ENCODE measurements at regions not wholly inside any gene's neighbourhood (a gene's known extent, or its start where the extent isn't known, plus 50 kb on each side); places are given as distances from the start of the nearest gene placed in this dataset.

GRCh38 chr10:36094096-36094495 lies 452.0 kb upstream of the FZD8 start:
- H3K36me3 ChIP-seq (ENCODE audit: low read depth), result no peaks in the 10 kb centered on the region
- no TSS peak for BruUV-seq (replicated peaks)
- no peaks in the 10 kb centered on the region; the same call in 1 of the 2 replicates for H3K27me3 ChIP-seq (ENCODE audit: insufficient read depth, low read depth)
- POLR2A ChIA-PET (ENCODE audit: unreplicated experiment), result no interaction called here
- no peak overlapping the region for H2AFZ ChIP-seq
- H3K9me3 ChIP-seq (ENCODE audit: insufficient read depth, low read depth), result no peaks in the 10 kb centered on the region
- no peaks in the 10 kb centered on the region for H4K20me1 ChIP-seq (ENCODE audit: insufficient read depth)
- no peak for TF ChIP-seq CTCF (conservative IDR thresholded peaks at IDR 0.05)
- no peak for DNase-seq
- no peak overlapping the region for H3K27ac ChIP-seq
- CTCF ChIA-PET, result no interaction called here
- intact Hi-C loops (cut with micrococcal nuclease; ENCODE audit: unreplicated experiment), result no loop called here
- H3K4me2 ChIP-seq, result no peak overlapping the region
- no peak overlapping the region for H3K4me3 ChIP-seq
- no peaks in the 10 kb centered on the region for H3K79me2 ChIP-seq (ENCODE audit: low read depth)
- no peaks in the 10 kb centered on the region for H3K4me1 ChIP-seq (replicated peaks; ENCODE audit: insufficient read depth)
- H3F3A ChIP-seq (ENCODE audit: insufficient read depth, low read depth), result no peaks in the 10 kb centered on the region
- no peaks in the 10 kb centered on the region for H3K9me2 ChIP-seq (ENCODE audit: insufficient read depth)

GRCh38 chr10:36092116-36092515 lies 450.0 kb upstream of the FZD8 start:
- Histone ChIP-seq H3K4me3 (no peak overlapping the region), H3K9me2 (ENCODE audit: insufficient read depth) (no peaks in the 10 kb centered on the region), H3K27me3 (ENCODE audit: insufficient read depth, low read depth) (no peaks in the 10 kb centered on the region; the same call in 1 of the 2 replicates), H3K9me3 (ENCODE audit: insufficient read depth, low read depth) (no peaks in the 10 kb centered on the region), H4K20me1 (ENCODE audit: insufficient read depth) (no peaks in the 10 kb centered on the region), H3K79me2 (ENCODE audit: low read depth) (no peaks in the 10 kb centered on the region), H3K4me2 (no peak overlapping the region), H3K36me3 (ENCODE audit: low read depth) (no peaks in the 10 kb centered on the region), H2AFZ (no peak overlapping the region), H3K4me1 (replicated peaks; ENCODE audit: insufficient read depth) (no peaks in the 10 kb centered on the region), H3F3A (ENCODE audit: insufficient read depth, low read depth) (no peaks in the 10 kb centered on the region), H3K27ac (no peak overlapping the region)
- CTCF ChIA-PET, result no interaction called here
- intact Hi-C loops (cut with micrococcal nuclease; ENCODE audit: unreplicated experiment), result no loop called here
- POLR2A ChIA-PET (ENCODE audit: unreplicated experiment), result no interaction called here
- TF ChIP-seq EZH2 (IDR thresholded peaks at IDR 0.05; ENCODE audit: low read depth), result no peak
- TF ChIP-seq CTCF (conservative IDR thresholded peaks at IDR 0.05), result no peak
- DNase-seq, result no peak
- no TSS peak for BruUV-seq (replicated peaks)

GRCh38 chr10:36091007-36091406 lies 448.9 kb upstream of the FZD8 start:
- BruUV-seq (replicated peaks), result no TSS peak
- no peak for DNase-seq
- TF ChIP-seq EZH2 (IDR thresholded peaks at IDR 0.05; ENCODE audit: low read depth) (no peak), CTCF (conservative IDR thresholded peaks at IDR 0.05) (no peak)
- no peaks in the 10 kb centered on the region for H3F3A ChIP-seq (ENCODE audit: insufficient read depth, low read depth)
- H3K36me3 ChIP-seq (ENCODE audit: low read depth), result no peaks in the 10 kb centered on the region
- ChIA-PET CTCF (no interaction called here), POLR2A (ENCODE audit: unreplicated experiment) (no interaction called here)
- H4K20me1 ChIP-seq (ENCODE audit: insufficient read depth), result no peaks in the 10 kb centered on the region
- H3K79me2 ChIP-seq (ENCODE audit: low read depth), result no peaks in the 10 kb centered on the region
- intact Hi-C loops (cut with micrococcal nuclease; ENCODE audit: unreplicated experiment), result no loop called here
- no peaks in the 10 kb centered on the region for H3K4me1 ChIP-seq (replicated peaks; ENCODE audit: insufficient read depth)
- no peaks in the 10 kb centered on the region for H3K9me3 ChIP-seq (ENCODE audit: insufficient read depth, low read depth)
- no peak overlapping the region for H2AFZ ChIP-seq
- H3K27me3 ChIP-seq (ENCODE audit: insufficient read depth, low read depth), result no peaks in the 10 kb centered on the region; the same call in 1 of the 2 replicates
- H3K4me3 ChIP-seq, result no peak overlapping the region
- no peak overlapping the region for H3K4me2 ChIP-seq
- H3K27ac ChIP-seq, result no peak overlapping the region
- H3K9me2 ChIP-seq (ENCODE audit: insufficient read depth), result no peaks in the 10 kb centered on the region
